ENCODE measurements at regions not wholly inside any gene's neighbourhood (a gene's known extent, or its start where the extent isn't known, plus 50 kb on each side); places are given as distances from the start of the nearest gene placed in this dataset.

DNA sequence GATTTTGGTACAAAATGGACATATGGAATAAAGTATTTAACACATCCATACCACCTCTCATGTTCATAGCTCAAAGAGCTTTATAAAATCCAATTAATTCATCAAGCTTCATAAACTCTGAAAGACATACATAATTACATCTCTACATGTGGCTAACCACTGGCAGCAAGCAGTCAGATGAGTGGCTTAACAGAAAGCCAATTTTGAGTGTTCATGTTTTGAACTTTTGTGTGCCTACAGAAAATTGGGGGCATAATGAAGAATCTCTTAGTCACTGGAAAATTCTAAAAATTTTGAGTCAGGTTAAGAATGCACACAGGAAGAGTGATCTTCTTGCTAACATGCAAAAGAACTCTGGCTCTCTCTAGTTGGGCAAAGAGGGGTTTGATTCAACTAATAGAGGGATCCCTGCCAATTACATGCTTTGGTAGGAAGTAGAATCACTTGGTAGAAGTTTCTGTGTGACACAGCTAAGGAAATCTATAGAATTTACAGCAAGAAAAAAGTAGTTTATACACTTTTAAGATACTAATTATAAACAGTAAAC, 287.4 kb downstream of the NOL4 start:
- no peak for TF ChIP-seq EZH2phosphoT487 (IDR thresholded peaks at IDR 0.05; ENCODE audit: insufficient read depth, low read depth)
- no peak for TF ChIP-seq EZH2 (IDR thresholded peaks at IDR 0.05; ENCODE audit: insufficient read depth, poor library complexity, severe bottlenecking)
